ENCODE measurements at regions not wholly inside any gene's neighbourhood (a gene's known extent, or its start where the extent isn't known, plus 50 kb on each side); places are given as distances from the start of the nearest gene placed in this dataset.

GRCh38 chr18:52160636-52161035, 179.4 kb upstream of the DCC start:
- no peak for TF ChIP-seq CTCF (conservative IDR thresholded peaks at IDR 0.05; ENCODE audit: low read depth, low read length)
- no peak for TF ChIP-seq EZH2 (IDR thresholded peaks at IDR 0.05; ENCODE audit: low read length, unreplicated experiment)
- no peak for TF ChIP-seq EZH2phosphoT487 (IDR thresholded peaks at IDR 0.05; ENCODE audit: borderline replicate concordance, low read length)
